DMS153 (cell line): ENCODE measurements at regions not wholly inside any gene's neighbourhood (a gene's known extent, or its start where the extent isn't known, plus 50 kb on each side); places are given as distances from the start of the nearest gene placed in this dataset.

ENCODE experiments used
- DNase-seq: peaks from one replicate; lab custom pipeline; 2025; lab: John Stamatoyannopoulos, UW

GRCh38 chr13:34246511-34246910 lies 428.6 kb downstream of the RFC3 start:
- DNase-seq, result no peak

- peak; percentile 26 for DNase-seq
Measured at GRCh38 chr13:34247596-34247995, 429.6 kb downstream of the RFC3 start.

- no peak for DNase-seq
Measured at GRCh38 chr13:34249546-34250039, 431.6 kb downstream of the RFC3 start.

DNA sequence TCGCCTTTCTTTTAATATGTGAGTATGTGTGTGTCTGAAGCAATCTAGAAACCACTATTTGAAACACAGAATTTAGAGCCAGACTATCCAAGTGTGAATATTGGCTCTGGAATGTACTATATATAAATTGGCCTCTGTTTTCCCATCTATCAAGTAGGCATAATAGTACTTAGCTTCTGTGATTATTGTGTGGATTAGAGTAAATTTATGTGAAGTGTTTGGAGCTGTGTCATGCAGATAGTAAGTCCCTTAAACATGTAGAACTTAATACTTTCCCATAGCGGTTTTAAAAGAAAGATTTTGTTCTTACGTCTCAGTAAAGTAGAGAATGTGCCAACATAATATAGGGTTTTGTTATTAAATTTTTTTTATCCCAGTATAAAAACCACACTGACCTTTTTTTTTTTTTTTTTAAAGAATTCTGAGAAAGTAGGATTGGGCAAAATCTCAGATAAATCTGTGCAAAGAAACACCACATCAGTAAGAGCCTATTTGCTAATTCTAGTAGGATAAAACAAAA lies 432.3 kb downstream of the RFC3 start:
- no peak for DNase-seq

DNA sequence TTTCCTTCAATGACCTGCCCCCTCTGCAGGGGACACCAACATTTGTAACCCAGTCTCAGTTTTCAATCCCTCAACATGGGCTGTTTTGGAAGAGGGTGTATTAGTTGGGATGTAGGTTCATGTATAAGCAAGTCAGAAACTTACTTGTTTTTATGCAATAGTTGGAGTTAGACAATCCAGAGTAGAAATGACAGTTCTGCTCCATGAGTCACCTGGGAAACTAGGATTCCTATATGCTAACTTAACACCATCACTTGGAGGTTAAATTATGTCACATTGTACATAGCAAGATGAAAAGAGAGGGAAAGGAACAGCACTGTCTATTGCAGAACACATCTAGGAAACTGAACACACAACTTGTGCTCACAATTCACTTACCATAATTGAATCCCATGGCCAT lies 436.4 kb downstream of the RFC3 start:
- no peak for DNase-seq

DNA sequence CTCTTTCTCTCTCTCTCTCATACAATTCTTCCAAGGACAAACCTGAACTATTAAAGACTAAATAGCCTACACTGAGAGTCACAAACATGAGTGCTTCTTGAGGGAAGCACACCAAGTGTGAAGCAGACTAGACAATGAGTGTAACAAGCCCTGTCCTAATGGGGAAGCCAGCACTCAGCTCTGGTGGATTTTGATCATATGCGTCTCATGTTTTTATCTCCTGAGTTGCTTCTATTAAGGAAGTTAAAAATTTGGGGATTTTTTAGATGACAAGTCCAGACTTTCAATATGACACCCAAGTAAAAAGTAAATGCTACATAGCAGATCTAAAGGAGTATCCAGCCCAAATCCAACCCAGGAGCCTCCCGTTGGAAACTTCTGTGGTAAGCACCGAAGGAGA lies 437.8 kb downstream of the RFC3 start:
- no peak for DNase-seq

DNA sequence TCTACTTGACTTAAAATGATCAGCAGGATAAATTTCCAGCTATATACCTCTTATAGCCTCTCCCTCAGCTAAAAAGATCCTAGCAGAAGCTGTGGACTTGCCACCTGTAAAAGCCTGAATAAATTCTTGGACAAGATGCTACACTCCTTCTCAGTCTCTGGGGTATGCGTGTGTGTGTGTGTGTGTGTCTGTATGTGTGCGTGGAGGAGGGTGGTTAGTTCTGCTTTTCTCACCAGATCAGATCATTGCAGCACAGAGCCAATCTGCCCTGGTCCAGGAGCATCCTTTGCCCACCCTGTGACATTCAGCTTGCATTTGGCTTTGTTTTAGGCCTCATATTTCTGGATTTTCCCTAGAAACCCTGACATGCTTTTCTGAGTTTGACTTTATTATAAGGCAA lies 438.3 kb downstream of the RFC3 start:
- DNase-seq, result no peak

GRCh38 chr13:34257966-34258365 lies 440.0 kb downstream of the RFC3 start:
- DNase-seq, result no peak

- no peak for DNase-seq
Measured at GRCh38 chr13:34258646-34259386, 440.9 kb downstream of the RFC3 start.

- DNase-seq, result no peak
Measured at GRCh38 chr13:34263681-34264080, 445.7 kb downstream of the RFC3 start.

DNA sequence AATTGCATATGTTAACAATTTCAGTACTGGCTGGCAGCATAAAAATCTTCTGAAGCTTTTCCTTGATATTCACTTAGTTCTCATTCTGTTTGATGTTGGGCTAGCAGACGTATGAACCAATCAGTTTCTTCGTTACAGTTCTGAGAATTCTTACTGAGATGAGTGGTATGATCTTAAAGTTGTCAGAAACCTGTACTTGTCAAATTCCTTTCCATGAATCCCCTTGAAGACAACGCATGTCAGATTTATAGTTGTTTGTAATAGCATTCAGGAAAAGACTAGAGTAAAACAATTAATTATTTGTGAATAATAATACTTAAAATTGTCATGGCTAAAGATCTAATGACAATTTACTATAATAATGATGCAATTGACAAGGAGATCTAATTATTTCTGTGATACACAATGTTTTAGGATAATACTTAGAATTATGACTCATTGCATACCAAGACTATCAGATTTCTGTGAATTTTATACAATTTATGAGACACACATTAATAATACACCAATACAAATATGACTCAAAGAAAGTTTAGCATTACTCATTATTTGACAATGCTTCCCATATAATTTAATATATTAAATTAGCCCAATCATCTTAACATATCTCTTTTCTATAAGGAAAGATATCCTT lies 447.2 kb downstream of the RFC3 start:
- DNase-seq, result no peak

GRCh38 chr13:34276764-34277163 lies 458.8 kb downstream of the RFC3 start:
- no peak for DNase-seq

DNA sequence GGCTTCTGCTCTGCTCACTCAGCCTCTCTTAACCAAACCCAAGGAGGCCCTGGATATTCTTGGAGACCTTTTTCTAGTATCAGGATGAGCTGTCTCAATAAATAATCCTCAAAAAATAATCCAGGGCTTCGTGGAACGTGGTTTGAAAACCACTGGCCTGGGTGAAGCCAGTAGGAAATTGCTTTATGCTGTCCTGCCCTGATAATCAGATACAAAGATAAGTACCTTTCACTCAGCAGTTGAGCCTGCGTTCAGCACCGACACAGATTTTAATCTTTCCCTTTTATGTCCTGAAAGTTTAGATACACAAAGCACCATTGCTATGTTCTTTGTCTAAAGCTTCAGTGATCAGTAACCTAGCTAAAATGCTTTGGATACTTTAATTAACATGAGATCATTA lies 460.0 kb downstream of the RFC3 start:
- DNase-seq, result no peak

GRCh38 chr13:34278780-34279179 lies 460.8 kb downstream of the RFC3 start:
- DNase-seq, result no peak

DNA sequence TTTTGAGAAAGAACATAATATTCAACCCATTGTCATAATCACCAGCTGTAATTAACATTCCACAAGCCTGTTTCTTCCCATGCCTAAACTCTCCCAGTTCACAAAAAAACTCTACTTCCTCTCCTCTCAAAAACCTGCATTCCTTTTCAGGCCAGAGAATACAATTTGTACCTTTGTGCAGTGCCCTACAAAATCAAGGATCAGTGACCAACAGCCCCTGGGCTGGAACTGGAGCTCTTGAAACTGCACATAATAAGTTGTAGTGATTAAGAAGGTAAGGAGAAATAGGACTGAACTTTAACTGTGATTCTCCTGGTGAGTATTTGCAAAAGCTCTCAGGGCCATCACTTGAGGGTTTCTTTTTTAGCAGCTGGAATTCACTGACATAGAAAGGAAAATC lies 472.7 kb downstream of the RFC3 start:
- no peak for DNase-seq

DNA sequence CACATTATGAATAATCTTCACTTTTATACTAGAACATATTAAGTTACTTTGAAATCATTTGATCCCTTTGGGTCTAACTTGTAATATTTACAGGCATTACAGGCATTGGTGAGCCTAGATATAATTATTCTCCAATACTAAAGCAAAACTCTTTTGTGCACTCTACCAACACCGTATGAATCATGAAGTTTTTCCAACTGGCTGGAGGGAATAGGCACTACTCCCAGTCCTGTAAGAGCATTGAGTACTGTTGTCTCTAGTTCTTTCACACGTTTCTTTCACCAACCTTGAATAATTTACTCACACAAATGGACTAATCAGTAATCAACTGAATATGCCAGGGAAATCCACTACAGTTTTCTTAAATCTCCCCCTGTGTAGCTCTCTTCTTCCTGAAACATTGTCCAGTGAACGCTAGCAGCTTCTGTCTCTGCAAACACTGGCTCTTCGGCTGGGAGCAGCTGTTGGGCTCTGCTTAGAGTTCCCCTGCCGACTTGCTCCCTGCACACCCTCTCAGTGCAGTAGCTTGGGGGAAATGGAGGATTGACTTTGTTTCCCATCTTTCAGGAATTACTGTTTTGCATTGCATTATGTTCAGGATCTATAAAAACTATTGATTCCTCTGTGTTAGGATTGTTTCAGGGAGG lies 476.7 kb downstream of the RFC3 start:
- DNase-seq, result peak; percentile 6

DNA sequence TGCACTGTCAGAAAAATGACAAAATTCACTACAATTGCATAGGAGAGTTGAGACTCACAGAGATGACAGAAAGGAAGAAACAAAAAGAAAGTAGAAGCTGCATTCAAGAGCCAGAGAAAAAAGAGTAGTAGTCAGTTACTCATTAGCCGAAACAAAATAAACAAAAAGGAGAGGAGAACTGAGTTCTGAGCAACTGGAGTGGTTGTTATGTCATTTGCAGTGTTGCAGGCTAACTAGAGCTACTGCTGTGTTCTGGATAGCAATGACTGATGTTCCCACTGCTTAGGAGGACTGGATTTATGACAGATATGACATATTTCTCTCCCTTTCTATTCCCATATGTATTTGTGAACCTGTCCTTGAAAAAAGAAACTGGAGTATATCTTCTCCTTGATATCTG lies 482.6 kb downstream of the RFC3 start:
- DNase-seq, result peak; percentile 8

GRCh38 chr13:34302596-34302995 lies 484.6 kb downstream of the RFC3 start:
- DNase-seq, result no peak

- no peak for DNase-seq
Measured at GRCh38 chr13:34303346-34303745, 485.4 kb downstream of the RFC3 start.

- DNase-seq, result no peak
Measured at GRCh38 chr13:34307607-34308006, 489.7 kb downstream of the RFC3 start.

DNA sequence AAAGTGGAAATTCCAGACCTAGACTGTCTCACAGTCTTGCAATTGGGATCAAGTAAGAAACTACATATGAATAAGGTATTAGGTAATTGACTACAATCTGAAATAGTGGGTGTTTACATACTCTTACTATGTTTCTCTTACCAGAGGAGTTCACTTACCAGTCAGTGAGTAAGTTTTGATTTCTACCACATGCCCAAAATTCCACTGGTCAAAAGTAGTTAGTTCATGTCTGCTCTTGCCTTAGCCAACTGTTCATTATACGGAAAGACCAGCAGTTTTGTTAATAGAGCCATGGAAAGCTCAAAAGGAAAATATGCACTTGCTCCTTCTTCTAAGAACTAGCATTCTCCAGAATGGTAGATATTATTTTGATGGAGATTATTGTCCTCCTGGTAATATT lies 490.8 kb downstream of the RFC3 start:
- no peak for DNase-seq

GRCh38 chr13:34310539-34310938 lies 492.6 kb downstream of the RFC3 start:
- DNase-seq, result no peak

- no peak for DNase-seq
Measured at GRCh38 chr13:34311251-34311650, 493.3 kb downstream of the RFC3 start.
